Naive thymus-derived CD4-positive, alpha-beta T cell (primary cell): ENCODE measurements at regions not wholly inside any gene's neighbourhood (a gene's known extent, or its start where the extent isn't known, plus 50 kb on each side); places are given as distances from the start of the nearest gene placed in this dataset.

Experiments
- ATAC-seq: fragments of 150-1000 bp; cut with Tn5 transposase; 2 replicates; pipeline ENCODE4 v1.10.0; 2021; ENCODE audit warnings: mild to moderate bottlenecking, moderate library complexity
- CTCF ChIA-PET: fragments of 350-600 bp; sonication (Branson Sonifier 250); formaldehyde crosslinking; loops from one replicate; lab custom pipeline; 2021; ENCODE audit warnings: antibody characterized with exemption; lab: Charles Lee
- POLR2A ChIA-PET: fragments of 350-600 bp; sonication (Branson Sonifier 250); formaldehyde crosslinking; loops from one replicate; lab custom pipeline; 2021; ENCODE audit warnings: antibody characterized with exemption, inconsistent platforms; lab: Charles Lee
- DNase-seq, 9 donors: peaks; one replicate each; pipeline versions ENCODE4 v3.0.0 to v3.0.0-alpha.2; 2020 to 2022; ENCODE audit warnings: mixed read lengths in 1 of 9
- H3K27ac ChIP-seq: one replicate; pipeline ENCODE4 v1.7.0; 2013; ENCODE audit warnings: mild to moderate bottlenecking, low read depth, low read length, moderate library complexity
- H3K27me3 ChIP-seq, 2 donors: one replicate each; pipeline ENCODE4 v1.7.0; 2013; ENCODE audit warnings: low read length in 2 of 2, mild to moderate bottlenecking in 2 of 2, moderate library complexity in 2 of 2; ENCODE audit not compliant: control insufficient read depth in 2 of 2, insufficient read depth in 2 of 2
- H3K36me3 ChIP-seq, 3 experiments: 1 replicate in 2 of 3; 2 replicates in 1 of 3; pipeline ENCODE4 v1.7.0; 2013; ENCODE audit warnings: low read length in 3 of 3, mild to moderate bottlenecking in 3 of 3, moderate library complexity in 1 of 3; ENCODE audit not compliant: insufficient read depth in 3 of 3, control insufficient read depth in 2 of 3
- H3K4me1 ChIP-seq, 2 donors: one replicate each; pipeline ENCODE4 v1.7.0; 2013; ENCODE audit warnings: low read length in 2 of 2, mild to moderate bottlenecking in 2 of 2, moderate library complexity in 1 of 2; ENCODE audit not compliant: control insufficient read depth in 2 of 2, insufficient read depth in 2 of 2
- H3K4me3 ChIP-seq: 2 replicates; pipeline ENCODE4 v1.7.0; 2013; ENCODE audit warnings: mild to moderate bottlenecking, low read length
- H3K9me3 ChIP-seq, 3 experiments: 1 replicate in 2 of 3; 2 replicates in 1 of 3; pipeline ENCODE4 v1.7.0; 2013; ENCODE audit warnings: low read length in 3 of 3; ENCODE audit not compliant: control insufficient read depth in 2 of 3
- H3K27ac Mint-ChIP-seq, 9 donors: one replicate each; pipeline ENCODE4 v1.8.0; 2020 to 2022; ENCODE audit warnings: mixed read lengths in 9 of 9, mild to moderate bottlenecking in 8 of 9, moderate library complexity in 5 of 9, inconsistent platforms in 2 of 9
- H3K27me3 Mint-ChIP-seq, 5 donors: one replicate each; pipeline ENCODE4 v1.8.0; 2021 to 2022; ENCODE audit warnings: mixed read lengths in 5 of 5, mild to moderate bottlenecking in 1 of 5
- H3K36me3 Mint-ChIP-seq, 5 donors: one replicate each; pipeline ENCODE4 v1.8.0; 2020 to 2022; ENCODE audit warnings: mixed read lengths in 5 of 5, mild to moderate bottlenecking in 3 of 5, inconsistent platforms in 1 of 5
- H3K4me1 Mint-ChIP-seq, 7 donors: one replicate each; pipeline ENCODE4 v1.8.0; 2020 to 2022; ENCODE audit warnings: mixed read lengths in 7 of 7, mild to moderate bottlenecking in 3 of 7, inconsistent platforms in 1 of 7
- H3K4me3 Mint-ChIP-seq, 10 donors: one replicate each; pipeline ENCODE4 v1.8.0; 2020 to 2022; ENCODE audit warnings: mild to moderate bottlenecking in 10 of 10, mixed read lengths in 10 of 10, moderate library complexity in 6 of 10, inconsistent platforms in 2 of 10
- H3K9me3 Mint-ChIP-seq, 11 donors: one replicate each; pipeline ENCODE4 v1.8.0; 2020 to 2022; ENCODE audit warnings: mixed read lengths in 11 of 11, mild to moderate bottlenecking in 4 of 11, inconsistent platforms in 1 of 11, moderate library complexity in 1 of 11
- intact Hi-C, 2 donors: fragments of 100-400 bp; cut with micrococcal nuclease; formaldehyde crosslinking; loops; one replicate each; pipeline ENCODE4 v1.15.1; 2023

GRCh38 chr2:4718777-4719176 lies 973.4 kb upstream of the SOX11 start:
- intact Hi-C loops = no loop called here
- no peaks in the 10 kb centered on the region for H3K4me1 ChIP-seq
- ChIA-PET POLR2A (no interaction called here), CTCF (interaction anchor here (0.7 kb wide), 1 partner anchor 12 kb away, joined by 3 read pairs; no protein-coding TSS in a partner anchor)
- no peaks in the 10 kb centered on the region for H3K27me3 Mint-ChIP-seq
- H3K4me1 Mint-ChIP-seq = no peaks in the 10 kb centered on the region
- peaks cover 3 to 49% (median 17%) of the 10 kb centered on the region in 11 donors for H3K9me3 Mint-ChIP-seq
- ATAC-seq = no peak
- H3K27me3 ChIP-seq = no peaks in the 10 kb centered on the region
- no peaks in the 10 kb centered on the region for H3K36me3 ChIP-seq
- no peak for DNase-seq
- no peak overlapping the region for H3K27ac Mint-ChIP-seq
- H3K9me3 ChIP-seq = no peaks in the 10 kb centered on the region
- no peak overlapping the region for H3K4me3 ChIP-seq
- no peaks in the 10 kb centered on the region for H3K36me3 Mint-ChIP-seq
- no peak overlapping the region for H3K4me3 Mint-ChIP-seq
- H3K27ac ChIP-seq = no peak overlapping the region

GRCh38 chr2:4725618-4726017 lies 966.6 kb upstream of the SOX11 start:
- peaks cover 0 to 14% (median 5%) of the 10 kb centered on the region in 11 donors for H3K9me3 Mint-ChIP-seq
- Histone ChIP-seq H3K4me1 (no peaks in the 10 kb centered on the region), H3K4me3 (no peak overlapping the region), H3K27me3 (no peaks in the 10 kb centered on the region), H3K9me3 (no peaks in the 10 kb centered on the region), H3K36me3 (no peaks in the 10 kb centered on the region), H3K27ac (no peak overlapping the region)
- ChIA-PET CTCF (no interaction called here), POLR2A (no interaction called here)
- H3K27me3 Mint-ChIP-seq = no peaks in the 10 kb centered on the region
- intact Hi-C loops = no loop called here
- H3K4me1 Mint-ChIP-seq = no peaks in the 10 kb centered on the region
- no peak overlapping the region for H3K4me3 Mint-ChIP-seq
- ATAC-seq (no peak), DNase-seq (no peak)
- H3K27ac Mint-ChIP-seq = no peak overlapping the region
- H3K36me3 Mint-ChIP-seq = no peaks in the 10 kb centered on the region

GRCh38 chr2:4732560-4732959 lies 959.6 kb upstream of the SOX11 start:
- H3K4me3 ChIP-seq = no peak overlapping the region
- no peaks in the 10 kb centered on the region for H3K27me3 Mint-ChIP-seq
- H3K36me3 Mint-ChIP-seq = no peaks in the 10 kb centered on the region
- no peaks in the 10 kb centered on the region for H3K36me3 ChIP-seq
- ATAC-seq (no peak), DNase-seq (no peak)
- H3K4me1 Mint-ChIP-seq = no peaks in the 10 kb centered on the region
- H3K27me3 ChIP-seq = no peaks in the 10 kb centered on the region
- ChIA-PET POLR2A (no interaction called here), CTCF (no interaction called here)
- H3K27ac ChIP-seq = no peak overlapping the region
- no peaks in the 10 kb centered on the region for H3K4me1 ChIP-seq
- no peaks in the 10 kb centered on the region for H3K9me3 ChIP-seq
- H3K4me3 Mint-ChIP-seq = no peak overlapping the region
- H3K27ac Mint-ChIP-seq = no peak overlapping the region
- intact Hi-C loops = no loop called here
- H3K9me3 Mint-ChIP-seq = peaks cover 0 to 25% (median 4%) of the 10 kb centered on the region in 11 donors

- Mint-ChIP-seq H3K4me1 (no peaks in the 10 kb centered on the region), H3K4me3 (no peak overlapping the region), H3K27me3 (no peaks in the 10 kb centered on the region), H3K27ac (no peak overlapping the region), H3K36me3 (no peaks in the 10 kb centered on the region), H3K9me3 (peaks cover 0 to 16% (median 6%) of the 10 kb centered on the region in 11 donors)
- CTCF ChIA-PET = no interaction called here
- intact Hi-C loops = no loop called here
- no peaks in the 10 kb centered on the region for H3K27me3 ChIP-seq
- H3K9me3 ChIP-seq = no peaks in the 10 kb centered on the region
- ATAC-seq = peak; percentile 20
- no peaks in the 10 kb centered on the region for H3K4me1 ChIP-seq
- H3K27ac ChIP-seq = no peak overlapping the region
- POLR2A ChIA-PET = no interaction called here
- H3K36me3 ChIP-seq = no peaks in the 10 kb centered on the region
- DNase-seq = no peak
- H3K4me3 ChIP-seq = no peak overlapping the region
Observed at GRCh38 chr2:4745056-4745991, 946.9 kb upstream of the SOX11 start.

- intact Hi-C loops = no loop called here
- ChIA-PET CTCF (no interaction called here), POLR2A (no interaction called here)
- no peak for DNase-seq
- H3K36me3 ChIP-seq = no peaks in the 10 kb centered on the region
- H3K4me3 ChIP-seq = no peak overlapping the region
- H3K9me3 ChIP-seq = no peaks in the 10 kb centered on the region
- H3K4me1 ChIP-seq = no peaks in the 10 kb centered on the region
- H3K27ac ChIP-seq = no peak overlapping the region
- Mint-ChIP-seq H3K4me1 (no peaks in the 10 kb centered on the region), H3K9me3 (peaks cover 0 to 23% (median 7%) of the 10 kb centered on the region in 11 donors), H3K36me3 (peaks cover 0 to 4% (median 0%) of the 10 kb centered on the region in 5 donors), H3K4me3 (no peak overlapping the region), H3K27me3 (no peaks in the 10 kb centered on the region), H3K27ac (no peak overlapping the region)
- no peaks in the 10 kb centered on the region for H3K27me3 ChIP-seq
- no peak for ATAC-seq
Observed at GRCh38 chr2:4753721-4754120, 938.5 kb upstream of the SOX11 start.

GRCh38 chr2:4762951-4763376 lies 929.2 kb upstream of the SOX11 start:
- no peaks in the 10 kb centered on the region for H3K27me3 Mint-ChIP-seq
- no peak for ATAC-seq
- peaks cover 0 to 1% (median 0%) of the 10 kb centered on the region in 7 donors for H3K4me1 Mint-ChIP-seq
- Histone ChIP-seq H3K4me1 (no peaks in the 10 kb centered on the region), H3K9me3 (no peaks in the 10 kb centered on the region), H3K27me3 (no peaks in the 10 kb centered on the region), H3K4me3 (no peak overlapping the region), H3K27ac (no peak overlapping the region), H3K36me3 (no peaks in the 10 kb centered on the region)
- ChIA-PET POLR2A (no interaction called here), CTCF (no interaction called here)
- H3K4me3 Mint-ChIP-seq = no peak overlapping the region
- no peak for DNase-seq
- peaks cover 0 to 19% (median 11%) of the 10 kb centered on the region in 11 donors for H3K9me3 Mint-ChIP-seq
- intact Hi-C loops = no loop called here
- no peaks in the 10 kb centered on the region for H3K36me3 Mint-ChIP-seq
- H3K27ac Mint-ChIP-seq = no peak overlapping the region
